GM23338 (cell line): ENCODE measurements at regions not wholly inside any gene's neighbourhood (a gene's known extent, or its start where the extent isn't known, plus 50 kb on each side); places are given as distances from the start of the nearest gene placed in this dataset.

Source experiments
- EZH2 ChIP-seq: fragments of 200-600 bp; sonication (generic); IDR thresholded peaks from one replicate; pipeline ENCODE4 v1.8.0; 2017; ENCODE audit warnings: antibody characterized with exemption, mild to moderate bottlenecking, low read depth; ENCODE audit not compliant: unreplicated experiment
- EZH2phosphoT487 ChIP-seq: fragments of 200-600 bp; sonication (generic); IDR thresholded peaks from one replicate; pipeline ENCODE4 v1.8.1; 2018; ENCODE audit warnings: antibody characterized with exemption; ENCODE audit not compliant: unreplicated experiment
- JUNB ChIP-seq: IDR thresholded peaks from one replicate; pipeline ENCODE4 v1.6.1; 2016; ENCODE audit warnings: antibody characterized with exemption; ENCODE audit not compliant: unreplicated experiment
- POLR2AphosphoS5 ChIP-seq: IDR thresholded peaks from 2 replicates; pipeline ENCODE4 v1.6.1; 2016; ENCODE audit warnings: antibody characterized with exemption, low read depth
- STAT1 ChIP-seq: IDR thresholded peaks from one replicate; pipeline ENCODE4 v1.6.1; 2016; ENCODE audit warnings: antibody characterized with exemption; ENCODE audit not compliant: unreplicated experiment
- TF ChIP-seq, protein P1 (sequence below): IDR thresholded peaks from one replicate; pipeline ENCODE4 v1.6.1; 2018; ENCODE audit warnings: antibody characterized with exemption; ENCODE audit not compliant: unreplicated experiment
- TF ChIP-seq, protein P2 (sequence below), 2 experiments: fragments of 200-600 bp in 1 of 2; sonication (generic) in 1 of 2; conservative IDR thresholded peaks; 2 replicates each; pipeline versions ENCODE4 v1.5.1 to v1.6.1; 2016 to 2017; ENCODE audit warnings: antibody characterized with exemption in 2 of 2, low read depth in 2 of 2, mild to moderate bottlenecking in 2 of 2, moderate library complexity in 1 of 2
- TF ChIP-seq, protein P3 (sequence below): IDR thresholded peaks from 2 replicates; pipeline ENCODE4 v1.6.1; 2016; ENCODE audit warnings: antibody characterized with exemption

DNA sequence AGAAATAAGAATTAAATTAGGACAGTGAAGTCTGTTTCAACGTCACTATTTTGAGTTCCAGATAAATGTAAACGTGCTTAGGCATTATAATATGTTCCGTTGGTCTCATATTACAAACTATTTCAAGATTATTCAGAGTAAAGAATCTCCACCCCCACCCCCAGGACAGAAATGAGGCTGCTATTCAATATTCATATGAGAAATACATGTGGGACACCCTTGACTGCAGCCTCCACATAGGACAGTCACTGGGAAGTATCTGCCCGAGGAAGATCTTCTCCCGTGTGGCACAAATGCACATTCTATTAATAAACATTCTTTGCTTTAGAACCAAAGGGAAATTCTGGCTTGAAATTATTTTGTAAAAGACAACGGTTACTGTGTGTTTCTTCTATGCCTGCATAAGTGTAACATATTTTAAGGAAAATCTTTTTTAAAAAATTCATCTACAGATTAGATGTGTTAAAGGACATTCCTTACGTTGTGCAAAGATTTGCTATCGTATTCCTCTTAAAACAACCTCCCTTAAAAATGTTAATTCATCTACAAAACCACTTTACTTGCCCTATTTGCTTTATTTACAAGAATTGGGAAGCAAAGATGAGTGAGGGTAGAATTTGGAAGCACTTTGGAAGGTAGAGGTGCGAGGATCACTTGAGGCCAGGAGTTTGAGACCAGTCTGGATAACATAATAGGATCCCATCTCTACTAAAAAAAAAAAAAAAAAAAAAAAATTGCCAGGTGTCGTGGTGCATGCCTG is 148.3 kb upstream of the SOX14 start:
- TF ChIP-seq EZH2phosphoT487: no peak
- no peak for TF ChIP-seq EZH2
- TF ChIP-seq, protein P1, sequence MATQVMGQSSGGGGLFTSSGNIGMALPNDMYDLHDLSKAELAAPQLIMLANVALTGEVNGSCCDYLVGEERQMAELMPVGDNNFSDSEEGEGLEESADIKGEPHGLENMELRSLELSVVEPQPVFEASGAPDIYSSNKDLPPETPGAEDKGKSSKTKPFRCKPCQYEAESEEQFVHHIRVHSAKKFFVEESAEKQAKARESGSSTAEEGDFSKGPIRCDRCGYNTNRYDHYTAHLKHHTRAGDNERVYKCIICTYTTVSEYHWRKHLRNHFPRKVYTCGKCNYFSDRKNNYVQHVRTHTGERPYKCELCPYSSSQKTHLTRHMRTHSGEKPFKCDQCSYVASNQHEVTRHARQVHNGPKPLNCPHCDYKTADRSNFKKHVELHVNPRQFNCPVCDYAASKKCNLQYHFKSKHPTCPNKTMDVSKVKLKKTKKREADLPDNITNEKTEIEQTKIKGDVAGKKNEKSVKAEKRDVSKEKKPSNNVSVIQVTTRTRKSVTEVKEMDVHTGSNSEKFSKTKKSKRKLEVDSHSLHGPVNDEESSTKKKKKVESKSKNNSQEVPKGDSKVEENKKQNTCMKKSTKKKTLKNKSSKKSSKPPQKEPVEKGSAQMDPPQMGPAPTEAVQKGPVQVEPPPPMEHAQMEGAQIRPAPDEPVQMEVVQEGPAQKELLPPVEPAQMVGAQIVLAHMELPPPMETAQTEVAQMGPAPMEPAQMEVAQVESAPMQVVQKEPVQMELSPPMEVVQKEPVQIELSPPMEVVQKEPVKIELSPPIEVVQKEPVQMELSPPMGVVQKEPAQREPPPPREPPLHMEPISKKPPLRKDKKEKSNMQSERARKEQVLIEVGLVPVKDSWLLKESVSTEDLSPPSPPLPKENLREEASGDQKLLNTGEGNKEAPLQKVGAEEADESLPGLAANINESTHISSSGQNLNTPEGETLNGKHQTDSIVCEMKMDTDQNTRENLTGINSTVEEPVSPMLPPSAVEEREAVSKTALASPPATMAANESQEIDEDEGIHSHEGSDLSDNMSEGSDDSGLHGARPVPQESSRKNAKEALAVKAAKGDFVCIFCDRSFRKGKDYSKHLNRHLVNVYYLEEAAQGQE: no peak
- TF ChIP-seq, protein P2, sequence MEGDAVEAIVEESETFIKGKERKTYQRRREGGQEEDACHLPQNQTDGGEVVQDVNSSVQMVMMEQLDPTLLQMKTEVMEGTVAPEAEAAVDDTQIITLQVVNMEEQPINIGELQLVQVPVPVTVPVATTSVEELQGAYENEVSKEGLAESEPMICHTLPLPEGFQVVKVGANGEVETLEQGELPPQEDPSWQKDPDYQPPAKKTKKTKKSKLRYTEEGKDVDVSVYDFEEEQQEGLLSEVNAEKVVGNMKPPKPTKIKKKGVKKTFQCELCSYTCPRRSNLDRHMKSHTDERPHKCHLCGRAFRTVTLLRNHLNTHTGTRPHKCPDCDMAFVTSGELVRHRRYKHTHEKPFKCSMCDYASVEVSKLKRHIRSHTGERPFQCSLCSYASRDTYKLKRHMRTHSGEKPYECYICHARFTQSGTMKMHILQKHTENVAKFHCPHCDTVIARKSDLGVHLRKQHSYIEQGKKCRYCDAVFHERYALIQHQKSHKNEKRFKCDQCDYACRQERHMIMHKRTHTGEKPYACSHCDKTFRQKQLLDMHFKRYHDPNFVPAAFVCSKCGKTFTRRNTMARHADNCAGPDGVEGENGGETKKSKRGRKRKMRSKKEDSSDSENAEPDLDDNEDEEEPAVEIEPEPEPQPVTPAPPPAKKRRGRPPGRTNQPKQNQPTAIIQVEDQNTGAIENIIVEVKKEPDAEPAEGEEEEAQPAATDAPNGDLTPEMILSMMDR (conservative IDR thresholded peaks at IDR 0.05; ENCODE audit: low read depth in 2 of 2): no peak
- no peak for TF ChIP-seq POLR2AphosphoS5
- no peak for TF ChIP-seq JUNB
- TF ChIP-seq, protein P3, sequence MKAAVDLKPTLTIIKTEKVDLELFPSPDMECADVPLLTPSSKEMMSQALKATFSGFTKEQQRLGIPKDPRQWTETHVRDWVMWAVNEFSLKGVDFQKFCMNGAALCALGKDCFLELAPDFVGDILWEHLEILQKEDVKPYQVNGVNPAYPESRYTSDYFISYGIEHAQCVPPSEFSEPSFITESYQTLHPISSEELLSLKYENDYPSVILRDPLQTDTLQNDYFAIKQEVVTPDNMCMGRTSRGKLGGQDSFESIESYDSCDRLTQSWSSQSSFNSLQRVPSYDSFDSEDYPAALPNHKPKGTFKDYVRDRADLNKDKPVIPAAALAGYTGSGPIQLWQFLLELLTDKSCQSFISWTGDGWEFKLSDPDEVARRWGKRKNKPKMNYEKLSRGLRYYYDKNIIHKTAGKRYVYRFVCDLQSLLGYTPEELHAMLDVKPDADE: no peak
- no peak for TF ChIP-seq STAT1
